Renal cortex interstitium (tissue), 11 donors: ENCODE measurements at regions not wholly inside any gene's neighbourhood (a gene's known extent, or its start where the extent isn't known, plus 50 kb on each side); places are given as distances from the start of the nearest gene placed in this dataset.

Experiments
- DNase-seq, 11 donors: peaks; one replicate each; pipeline ENCODE4 v3.0.0-alpha.2; 2013; ENCODE audit warnings: low read depth in 9 of 11, low spot score in 4 of 11; ENCODE audit errors: extremely low read depth in 1 of 11

DNA sequence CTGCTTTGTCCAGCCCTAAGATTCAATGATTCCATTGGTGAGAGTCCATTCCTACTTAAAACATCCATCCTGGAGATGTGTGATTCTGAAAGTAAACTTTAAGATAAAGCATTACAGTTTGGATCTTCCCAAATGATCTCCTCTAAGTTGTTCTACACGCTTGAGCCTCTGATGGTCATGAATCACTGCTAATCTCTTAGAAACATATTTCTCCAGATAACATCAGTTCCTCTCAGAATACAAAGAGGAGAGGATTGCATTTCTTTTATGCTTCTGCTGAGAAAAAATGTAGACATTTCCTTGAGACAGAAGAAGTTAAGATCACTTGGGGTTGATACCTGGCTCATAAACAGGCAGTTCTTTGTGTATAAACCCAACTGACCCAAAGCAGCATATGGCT lies 281.2 kb upstream of the DPH6 start:
- no peak for DNase-seq

DNA sequence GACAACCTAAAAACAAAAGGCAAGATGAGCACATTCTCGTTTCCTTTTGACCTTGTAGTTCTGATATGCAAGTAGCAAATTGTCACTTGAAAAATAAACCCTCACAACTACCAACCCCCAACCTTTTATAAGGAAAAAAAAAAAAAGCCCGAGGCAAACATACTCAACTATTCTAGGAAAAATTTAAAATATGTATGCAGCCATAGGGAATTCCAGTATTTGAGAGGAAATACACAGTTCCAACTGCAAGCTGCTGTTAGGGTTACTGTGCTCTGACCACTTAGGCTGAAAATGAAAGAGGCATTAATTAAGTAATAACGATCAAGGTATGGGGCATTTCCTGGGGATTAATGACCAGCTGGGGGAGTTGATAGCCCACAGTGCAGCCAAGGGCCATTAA lies 281.9 kb upstream of the DPH6 start:
- DNase-seq: peak in 3 of 11 donors; percentile 17 to 38 (median 37)

DNA sequence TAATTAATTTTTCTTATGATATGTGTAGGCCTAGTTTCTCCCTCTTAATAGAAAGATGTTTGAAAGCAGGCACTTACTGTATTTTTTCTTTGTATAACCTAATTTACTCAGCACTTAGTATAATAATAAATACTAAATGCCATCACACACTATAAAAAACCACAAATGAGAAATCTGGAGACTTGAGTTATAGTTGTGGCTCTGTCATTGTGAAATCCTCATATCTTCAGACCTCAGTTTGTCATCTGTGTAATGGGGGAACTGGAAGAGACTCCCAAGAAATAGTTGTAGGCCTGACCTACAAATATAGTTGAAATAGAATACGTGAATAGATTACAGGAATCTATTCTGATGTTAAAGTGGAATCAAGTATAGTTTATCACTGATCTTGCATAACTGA lies 287.6 kb upstream of the DPH6 start:
- no peak for DNase-seq

DNA sequence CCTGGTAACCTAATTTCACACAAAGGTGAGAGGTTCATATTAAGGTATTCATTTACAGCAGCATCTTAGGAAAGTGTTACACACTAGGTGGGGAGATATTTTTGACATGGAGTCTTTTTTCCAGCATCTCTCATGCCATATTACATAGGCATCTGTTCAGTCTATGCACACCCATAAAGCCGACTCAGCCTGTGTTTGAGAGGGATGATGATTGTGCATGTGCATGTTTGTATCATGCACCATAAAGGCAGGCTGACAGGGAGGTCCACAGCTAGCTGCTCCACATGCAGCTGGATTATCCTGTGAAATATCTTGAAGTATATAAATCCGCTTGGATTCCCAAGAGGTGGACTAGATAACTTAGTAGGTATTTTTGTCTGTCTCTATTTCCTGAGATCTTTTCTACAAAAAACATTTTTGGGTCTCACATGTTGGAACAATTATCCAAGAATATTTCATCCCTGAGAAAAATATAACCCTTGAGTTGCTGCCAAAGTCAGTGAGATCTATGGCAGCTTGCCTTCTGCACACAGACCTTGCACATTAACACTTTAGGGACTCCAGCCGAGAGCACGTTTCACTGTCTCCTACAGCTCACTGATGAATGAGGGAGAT lies 288.4 kb upstream of the DPH6 start:
- no peak for DNase-seq

DNA sequence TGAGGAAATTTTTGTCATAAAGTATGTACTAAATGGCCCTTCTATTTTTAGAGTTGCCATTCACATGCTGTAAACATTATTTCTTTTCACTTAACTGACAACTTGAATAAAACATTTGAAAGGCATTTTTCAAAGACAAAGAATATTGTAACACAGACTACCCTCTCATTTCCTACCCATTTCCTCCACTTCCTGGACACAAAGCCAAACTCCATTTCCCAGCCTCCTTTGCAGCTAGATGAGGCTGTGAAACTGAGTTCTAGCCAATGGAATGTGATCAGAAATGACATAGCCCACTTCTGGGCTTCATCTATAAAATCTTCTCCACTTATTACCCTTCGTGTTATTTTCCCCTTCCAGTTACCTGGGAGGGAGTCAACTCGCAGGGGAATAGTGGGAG lies 288.9 kb upstream of the DPH6 start:
- DNase-seq: no peak

DNA sequence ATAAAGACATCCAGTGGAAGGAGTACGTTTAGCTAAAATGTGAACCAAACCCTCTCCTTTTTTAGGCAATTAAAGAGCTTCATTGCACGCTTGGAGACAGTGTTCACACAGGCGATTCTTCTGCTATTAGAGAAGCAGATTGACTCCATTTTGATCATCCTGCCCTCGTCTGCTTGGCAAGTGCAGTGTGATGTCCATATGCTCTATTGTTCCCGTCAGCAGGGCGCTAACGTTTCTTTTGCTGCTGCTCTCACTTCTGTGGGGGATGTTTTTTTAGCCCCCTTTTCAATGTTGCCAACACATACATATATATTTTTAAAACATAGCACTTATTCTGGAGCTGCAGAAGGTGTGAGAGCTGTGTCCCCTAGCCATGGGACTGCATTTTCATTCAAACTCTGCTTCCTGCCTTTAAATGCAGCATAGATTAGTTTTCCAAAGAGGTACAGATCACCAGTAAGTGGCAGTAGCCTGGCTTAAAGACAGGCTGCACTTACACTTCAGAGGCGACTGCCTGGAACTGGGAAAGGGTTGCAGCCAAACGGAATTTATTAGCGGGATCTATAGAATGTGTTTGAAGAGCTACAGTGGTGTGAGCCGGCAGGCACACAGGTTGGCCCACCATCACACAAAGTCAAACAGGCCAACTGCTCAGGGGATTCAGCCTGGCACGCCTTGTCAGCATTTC lies 292.6 kb upstream of the DPH6 start:
- DNase-seq: no peak

DNA sequence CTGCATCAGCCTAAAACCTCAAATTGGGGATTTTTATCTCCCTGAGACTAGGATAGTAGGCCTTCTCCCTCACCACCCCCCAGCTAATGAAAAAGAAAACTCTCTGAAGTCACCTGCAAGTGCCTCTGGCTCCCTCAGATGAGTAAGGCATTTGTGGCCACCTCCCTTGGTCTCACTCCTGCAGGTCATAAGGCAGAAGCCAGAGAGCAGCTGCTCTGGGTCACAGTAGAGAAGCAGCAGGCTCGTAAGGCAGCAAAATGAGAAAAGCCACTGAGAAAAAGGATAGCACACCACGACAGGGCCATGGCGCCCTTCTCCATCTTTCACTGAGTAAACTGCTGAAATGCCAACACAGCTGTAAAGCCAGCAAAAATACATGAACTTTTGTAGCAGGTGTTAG lies 296.7 kb upstream of the DPH6 start:
- DNase-seq: no peak

DNA sequence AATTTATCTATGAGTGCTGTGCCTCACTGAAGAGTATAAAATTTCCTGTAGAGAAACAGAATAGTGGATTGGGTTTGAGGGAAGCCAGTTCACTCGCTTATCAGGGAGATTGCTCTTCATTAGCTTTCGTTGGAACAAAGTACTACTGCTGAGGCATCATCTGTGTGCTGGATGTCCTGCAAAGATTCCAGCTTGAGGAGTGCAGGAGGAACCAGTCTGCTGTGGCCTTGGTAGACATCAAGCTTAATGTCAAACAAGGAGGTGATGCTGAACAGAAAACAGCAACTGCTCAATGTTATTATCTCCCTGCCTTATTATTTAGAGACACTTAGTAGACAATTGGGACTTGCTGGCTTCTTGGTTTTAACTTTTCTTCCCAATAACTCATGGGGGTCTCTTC lies 297.5 kb upstream of the DPH6 start:
- DNase-seq: no peak

DNA sequence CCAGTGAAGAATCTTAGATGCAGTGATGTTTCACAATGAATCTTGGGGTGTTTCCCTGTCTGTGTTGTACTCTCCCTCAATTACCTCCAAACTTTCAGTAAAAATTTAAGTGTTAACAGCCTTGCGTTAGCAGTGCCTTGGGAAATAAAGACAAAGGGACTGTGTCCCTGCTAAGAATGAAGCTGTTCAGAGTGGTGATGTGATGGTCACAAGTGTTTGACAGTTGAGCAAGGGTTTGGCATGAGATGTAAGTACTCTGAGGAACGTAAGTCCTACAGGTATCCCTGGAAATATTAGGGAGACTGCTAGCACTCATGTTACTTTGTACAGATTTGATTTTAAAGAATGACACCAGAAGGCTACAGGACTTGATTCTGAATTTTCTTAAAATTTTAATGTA lies 304.3 kb upstream of the DPH6 start:
- no peak for DNase-seq

DNA sequence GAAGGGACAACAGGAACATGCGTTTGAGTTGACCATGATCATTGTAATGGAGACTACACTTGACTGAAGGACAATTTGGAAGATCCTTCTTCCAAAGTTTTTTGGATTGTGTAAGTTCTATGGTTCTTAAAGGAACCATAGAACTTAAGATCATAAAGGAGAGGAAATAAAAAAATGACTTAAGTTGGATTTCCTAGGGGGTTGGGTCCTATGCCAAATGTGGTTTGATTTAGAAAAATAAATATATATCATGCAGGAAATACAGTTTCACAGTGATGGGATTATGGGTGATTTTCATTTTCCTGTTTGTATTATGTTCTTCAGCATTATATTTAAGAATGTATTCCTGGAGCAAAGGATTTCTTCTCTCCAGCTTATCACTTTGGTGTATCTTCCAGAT lies 305.5 kb upstream of the DPH6 start:
- DNase-seq: no peak

DNA sequence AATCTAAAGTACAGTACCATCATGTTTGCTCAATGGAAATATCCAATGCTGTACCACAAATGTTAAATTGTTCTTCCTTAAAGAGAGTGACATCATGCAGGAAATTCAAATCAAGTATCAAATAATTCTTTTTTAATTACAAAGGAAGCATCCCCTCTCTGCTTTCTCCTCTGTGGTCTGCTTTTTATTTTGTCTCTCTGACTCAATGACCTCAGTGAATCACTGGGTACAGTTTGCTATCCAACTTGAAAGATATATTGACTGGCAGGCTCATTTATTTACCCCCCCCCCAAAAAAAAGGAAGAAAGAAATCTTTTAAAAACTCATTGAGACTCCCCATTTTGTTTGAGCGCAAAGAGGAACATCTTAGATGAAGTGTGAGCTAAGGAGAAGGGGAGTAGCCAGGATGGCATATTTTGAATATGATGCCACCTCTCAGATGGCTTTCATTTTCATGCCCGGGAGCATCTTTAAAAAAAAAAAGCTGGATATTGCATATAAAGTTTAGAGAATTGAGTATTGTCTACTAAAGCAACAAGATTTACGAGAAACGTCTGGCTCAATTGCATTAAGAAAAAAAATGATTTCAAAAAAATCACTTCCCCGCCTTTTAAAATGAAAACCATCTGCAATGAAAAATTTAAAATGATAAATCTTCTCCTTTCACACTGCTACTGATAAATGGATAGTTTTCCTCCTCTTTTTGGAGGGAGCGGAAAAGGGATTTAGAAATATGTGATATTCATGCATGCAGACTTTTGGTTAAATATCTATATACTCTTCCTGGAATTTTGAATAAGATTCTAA lies 307.1 kb upstream of the DPH6 start:
- DNase-seq: no peak

DNA sequence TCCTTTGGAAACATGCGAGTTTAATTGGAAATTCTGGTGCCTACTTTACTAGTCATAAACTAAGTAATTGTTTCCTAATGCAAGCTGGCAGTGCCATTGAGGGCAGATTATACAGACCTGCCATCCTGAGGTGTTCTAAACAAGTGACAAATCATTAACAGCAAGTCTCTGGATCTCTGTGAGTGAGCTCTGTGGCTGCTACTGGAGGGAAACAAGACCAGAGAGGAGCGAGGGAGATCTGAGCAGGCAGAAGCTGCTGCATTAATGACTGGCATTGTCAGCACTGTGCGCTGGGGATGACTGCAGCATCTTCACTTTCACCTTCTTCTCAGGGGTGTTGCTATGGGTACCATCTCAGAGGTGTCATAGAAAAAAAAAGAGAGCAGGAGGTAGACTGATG lies 308.4 kb upstream of the DPH6 start:
- DNase-seq: no peak

DNA sequence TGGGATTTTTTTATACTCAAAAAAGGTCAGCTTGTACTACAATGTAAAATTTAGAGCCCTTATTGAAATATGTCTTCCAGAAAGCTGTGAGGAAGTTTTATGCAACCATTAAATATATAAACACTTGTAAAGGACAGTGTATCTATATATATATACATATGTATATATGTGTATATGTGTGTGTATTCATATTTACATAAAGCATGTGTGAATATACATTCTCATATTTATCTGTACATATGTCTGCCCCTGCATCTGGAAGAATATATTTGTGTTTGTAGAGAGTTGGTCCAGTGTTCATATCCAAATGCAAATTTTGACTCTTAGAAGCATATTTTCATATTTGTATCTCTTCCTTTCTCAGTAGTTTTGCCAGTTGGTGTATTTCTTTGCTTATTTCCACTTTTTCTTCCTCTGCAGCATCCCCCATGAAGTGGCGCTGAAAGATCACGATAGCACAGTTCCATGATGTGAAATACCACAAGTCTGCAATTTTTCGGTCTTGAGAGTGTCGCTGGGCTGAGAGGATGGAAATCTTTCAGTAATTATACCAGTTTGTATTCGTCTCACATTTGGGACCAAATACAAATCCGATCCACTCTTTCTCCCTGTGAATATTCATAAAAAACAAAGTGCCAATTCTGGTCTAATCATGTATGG lies 311.7 kb upstream of the DPH6 start:
- no peak for DNase-seq

DNA sequence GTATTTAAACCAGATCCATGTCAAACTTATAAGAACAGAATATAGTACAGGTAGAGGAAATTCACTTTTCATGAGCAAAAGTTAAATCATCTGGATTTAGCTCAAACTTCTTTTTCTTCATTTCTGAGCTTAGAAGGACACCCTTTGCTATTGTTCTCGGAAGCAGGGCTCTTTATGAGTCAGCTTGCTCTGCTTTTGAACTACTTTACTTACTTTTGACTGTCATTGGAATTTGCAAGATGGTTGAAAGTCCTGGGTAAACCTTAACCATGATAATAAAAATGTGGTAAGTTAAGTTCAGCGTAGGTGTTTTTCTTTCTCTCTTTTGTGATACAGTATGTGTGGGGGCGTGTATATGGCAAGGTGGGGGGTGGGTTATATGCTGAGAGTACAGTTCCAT lies 312.7 kb upstream of the DPH6 start:
- DNase-seq: no peak

DNA sequence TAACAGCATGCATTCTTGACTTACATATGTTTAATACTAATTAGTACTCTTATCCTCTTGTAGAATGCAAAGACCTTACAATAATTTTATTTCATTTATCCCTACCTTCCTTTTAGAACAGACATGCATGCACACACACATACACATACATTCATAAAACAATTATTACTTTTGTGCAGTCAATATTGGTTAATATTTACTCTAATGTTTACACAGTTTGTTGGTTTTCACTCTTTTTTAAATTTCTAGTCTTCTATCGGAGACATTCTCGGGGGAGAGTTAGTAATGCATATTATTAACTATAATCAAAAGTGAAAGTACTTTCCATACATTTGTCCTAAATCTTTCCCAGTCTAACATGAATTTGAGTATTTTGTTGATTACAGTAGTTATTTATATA lies 317.7 kb upstream of the DPH6 start:
- no peak for DNase-seq

DNA sequence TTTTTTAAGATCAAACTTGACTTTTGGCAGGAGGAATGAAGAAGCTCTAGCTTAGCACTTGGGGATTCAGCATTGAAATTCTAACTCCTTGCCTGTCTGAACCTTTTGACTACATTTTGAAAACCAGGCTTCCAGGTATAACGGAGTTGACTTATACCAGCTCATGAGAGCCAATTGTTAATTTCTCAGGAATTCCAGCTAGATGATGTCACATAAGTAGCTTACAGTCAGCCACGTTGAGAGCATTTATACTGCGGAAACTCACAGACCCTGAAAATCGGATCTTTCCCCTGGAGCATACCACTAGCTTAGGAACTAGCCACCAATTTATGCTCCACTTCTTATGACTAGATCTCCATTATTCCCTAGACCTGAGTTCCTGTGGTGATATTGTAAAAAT lies 321.4 kb upstream of the DPH6 start:
- no peak for DNase-seq

DNA sequence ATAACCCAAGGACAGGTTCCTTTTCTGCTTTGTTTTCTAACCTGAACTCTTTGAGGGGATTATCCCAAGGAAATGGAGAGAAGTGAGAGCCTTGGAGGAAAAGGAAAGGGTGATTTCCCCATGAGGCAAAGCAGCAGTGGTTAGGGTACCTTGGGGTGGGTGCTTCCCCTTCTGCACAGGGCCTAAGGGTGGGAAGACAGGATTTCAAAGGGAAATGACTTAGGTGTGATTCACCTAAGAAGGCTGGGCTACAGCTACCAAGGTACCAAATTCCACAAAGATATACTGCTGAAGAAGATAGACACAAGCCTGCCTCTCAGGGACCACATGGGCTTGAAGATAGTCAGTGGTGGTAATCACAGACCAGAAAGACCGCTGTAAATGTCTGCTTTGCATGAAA lies 325.3 kb upstream of the DPH6 start:
- no peak for DNase-seq

DNA sequence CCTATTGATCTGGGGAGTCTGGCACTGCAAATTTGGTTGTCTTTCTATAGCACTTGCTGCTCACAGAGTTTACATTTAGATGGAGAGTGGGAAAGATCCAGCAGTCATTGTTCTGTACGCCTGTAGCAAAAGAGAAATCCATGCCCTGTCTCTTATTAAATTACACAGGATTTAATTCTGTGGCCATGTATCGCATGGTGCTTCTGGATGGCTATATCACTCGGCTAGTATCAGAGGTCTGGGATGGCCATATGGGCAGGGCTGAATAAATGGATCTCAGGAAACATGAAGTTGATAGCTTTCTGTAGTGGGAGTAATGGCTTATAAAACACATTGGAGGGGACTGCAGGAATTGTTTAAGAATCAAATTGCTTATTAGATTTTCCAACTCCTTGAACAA lies 325.8 kb upstream of the DPH6 start:
- no peak for DNase-seq

DNA sequence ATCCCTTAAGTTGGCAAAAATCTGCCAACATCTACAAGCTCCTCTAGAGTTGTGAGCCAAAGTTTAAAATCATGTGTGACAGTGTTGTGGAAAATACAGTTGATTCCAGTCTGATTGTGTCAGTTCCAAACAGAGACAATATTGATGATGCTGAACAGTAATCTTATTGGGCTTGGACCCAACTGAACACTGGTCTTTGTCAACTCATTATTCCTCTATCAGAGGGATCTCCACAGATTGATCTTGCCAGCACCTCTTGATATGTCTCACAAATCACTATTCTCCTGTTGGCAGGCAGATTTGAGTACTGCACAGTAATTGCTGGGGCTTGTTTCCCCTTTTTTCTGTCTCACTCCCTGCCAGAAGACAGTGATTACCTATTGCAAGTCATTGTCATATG lies 326.6 kb upstream of the DPH6 start:
- no peak for DNase-seq

DNA sequence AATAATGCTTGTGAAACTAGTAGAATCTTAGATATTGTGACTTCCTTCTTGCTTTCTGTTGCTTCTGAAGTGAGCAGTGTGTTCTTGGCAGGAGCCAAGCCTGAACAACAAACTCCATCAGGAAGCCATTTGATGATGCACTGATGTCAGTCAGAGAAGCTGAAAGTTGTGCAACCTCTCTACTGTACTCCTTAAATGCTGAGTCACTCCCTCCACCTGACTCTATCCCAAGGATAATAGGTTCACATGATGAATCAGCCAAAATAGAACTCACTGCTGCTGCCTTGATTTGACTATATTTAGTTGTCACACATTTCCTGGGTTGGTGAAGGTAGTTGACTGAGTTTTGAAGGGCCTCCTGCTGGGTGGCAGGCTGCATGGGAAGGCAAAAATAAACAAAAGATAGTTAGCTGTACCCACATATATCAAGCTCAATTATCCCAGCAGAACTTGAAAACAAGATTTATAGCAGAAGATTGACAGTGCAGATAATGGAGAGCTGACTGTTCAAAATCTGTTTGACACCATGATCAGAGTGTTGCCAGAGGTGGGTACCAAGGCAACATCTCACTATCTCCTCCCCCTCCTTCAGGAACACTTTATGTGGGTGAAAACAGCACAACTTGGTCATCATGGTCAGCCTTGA lies 328.4 kb upstream of the DPH6 start:
- no peak for DNase-seq
